Fibroblast of the aortic adventitia (primary cell): ENCODE measurements at regions not wholly inside any gene's neighbourhood (a gene's known extent, or its start where the extent isn't known, plus 50 kb on each side); places are given as distances from the start of the nearest gene placed in this dataset.

Experiments
- DNase-seq: peaks from one replicate; pipeline ENCODE4 v3.0.0-alpha.2; 2010; ENCODE audit warnings: low read depth
- H3K4me3 ChIP-seq: 2 replicates; pipeline ENCODE4 v1.5.1; 2011; ENCODE audit warnings: low read depth, mild to moderate bottlenecking, control low read depth, low read length, moderate library complexity
- CTCF ChIP-seq: IDR thresholded peaks from 2 replicates; pipeline ENCODE4 v1.5.1; 2011; ENCODE audit warnings: mild to moderate bottlenecking, low read length, control low read depth, inconsistent platforms; ENCODE audit not compliant: insufficient read depth

DNA sequence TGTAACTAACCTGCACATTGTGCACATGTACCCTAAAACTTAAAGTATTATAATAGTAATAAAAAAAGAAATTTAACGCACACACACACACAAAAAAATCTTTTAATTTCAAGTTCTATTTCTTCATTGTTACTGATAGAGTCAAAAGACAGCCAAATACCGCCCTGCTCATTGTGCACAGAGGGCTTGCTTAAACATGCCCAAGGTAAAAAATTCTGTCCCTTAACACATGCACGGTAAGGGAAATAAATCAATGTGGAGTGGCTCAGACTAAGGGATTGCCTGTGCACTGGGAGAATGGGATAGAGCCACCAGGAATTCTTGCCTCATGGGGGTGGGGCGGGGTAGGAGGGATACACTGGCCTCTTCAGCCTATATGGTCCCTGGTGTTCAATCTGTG lies 468.0 kb downstream of the NUP35 start:
- no peak overlapping the region for H3K4me3 ChIP-seq
- no peak for TF ChIP-seq CTCF
- no peak for DNase-seq

DNA sequence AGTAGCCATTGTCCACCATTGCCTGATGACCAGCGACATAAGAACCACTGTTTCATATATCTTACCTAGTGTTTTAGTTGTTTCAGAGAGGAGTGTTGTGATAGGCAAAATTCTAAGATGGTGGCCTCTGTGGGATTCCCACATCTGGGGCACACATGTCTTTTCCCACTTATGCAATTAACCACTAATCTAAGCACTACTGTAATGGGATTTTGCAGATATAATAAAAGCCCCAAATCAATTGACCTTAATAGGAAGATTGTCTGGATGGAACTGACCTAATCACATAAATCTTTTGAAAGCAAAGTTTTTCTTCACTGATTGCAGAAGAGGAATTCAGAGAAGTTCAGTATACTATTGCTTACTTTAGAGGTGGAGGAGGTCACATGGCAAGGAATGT lies 469.9 kb downstream of the NUP35 start:
- TF ChIP-seq CTCF: no peak
- H3K4me3 ChIP-seq: no peak overlapping the region
- no peak for DNase-seq

DNA sequence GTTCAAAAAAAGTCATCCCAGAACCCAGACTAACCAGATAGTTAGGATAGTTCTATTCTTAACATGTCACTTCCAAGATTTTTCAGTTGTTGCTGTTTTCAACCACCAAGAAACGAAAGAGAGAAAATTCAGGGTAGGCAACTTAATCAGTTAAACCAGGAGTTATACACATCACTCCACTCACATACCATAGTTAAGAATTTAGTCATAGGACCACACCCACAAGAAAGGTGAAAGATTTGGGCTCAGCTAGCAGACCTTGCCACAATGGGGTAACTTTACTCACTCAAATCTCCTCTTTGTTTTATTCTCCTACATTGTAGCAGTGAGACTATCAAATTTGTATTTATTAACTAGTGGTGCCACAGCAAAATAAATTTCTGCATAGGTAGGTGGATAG lies 473.6 kb downstream of the NUP35 start:
- no peak for DNase-seq
- no peak for TF ChIP-seq CTCF
- no peak overlapping the region for H3K4me3 ChIP-seq

DNA sequence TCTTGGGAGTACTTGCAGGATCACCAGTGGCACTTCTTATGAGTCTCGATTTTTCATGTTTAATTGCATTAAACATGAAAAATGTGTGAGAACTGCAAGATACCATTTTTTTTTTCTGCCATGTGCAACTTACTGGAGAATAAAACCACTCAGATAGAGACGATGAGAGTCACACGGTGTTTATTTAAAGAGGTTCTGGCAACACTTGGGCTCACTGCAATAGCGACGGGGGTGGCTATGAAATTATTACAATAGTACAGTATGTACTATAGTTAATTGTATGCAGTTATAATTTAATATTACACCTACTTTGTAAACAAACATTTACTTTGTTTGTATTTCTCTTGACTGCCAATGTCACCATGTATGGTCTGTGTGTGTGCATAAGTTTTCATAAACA lies 479.8 kb downstream of the NUP35 start:
- no peak for DNase-seq
- no peak for TF ChIP-seq CTCF
- no peak overlapping the region for H3K4me3 ChIP-seq

DNA sequence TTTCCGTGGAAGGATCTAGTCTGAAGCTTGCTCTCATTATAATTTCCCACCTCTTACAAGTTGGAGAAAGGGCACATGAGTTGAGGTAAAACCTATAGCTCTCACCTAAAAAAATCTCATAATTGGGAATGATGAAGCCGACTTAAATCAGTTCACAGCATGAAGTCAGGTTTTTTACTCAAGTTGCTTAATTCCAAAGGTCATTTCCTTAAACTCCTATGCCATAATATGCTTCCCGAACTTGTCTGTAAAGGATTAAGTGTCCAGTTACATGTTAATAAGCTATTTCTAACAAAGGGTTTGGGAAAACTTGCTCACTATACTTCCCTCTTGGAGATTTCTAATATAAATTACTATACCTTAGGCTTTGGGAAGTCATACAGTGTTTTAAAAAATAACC lies 481.2 kb downstream of the NUP35 start:
- no peak for TF ChIP-seq CTCF
- no peak for DNase-seq
- no peak overlapping the region for H3K4me3 ChIP-seq

GRCh38 chr2:183606022-183606717 lies 481.9 kb downstream of the NUP35 start:
- H3K4me3 ChIP-seq: no peak overlapping the region
- DNase-seq: no peak
- no peak for TF ChIP-seq CTCF

DNA sequence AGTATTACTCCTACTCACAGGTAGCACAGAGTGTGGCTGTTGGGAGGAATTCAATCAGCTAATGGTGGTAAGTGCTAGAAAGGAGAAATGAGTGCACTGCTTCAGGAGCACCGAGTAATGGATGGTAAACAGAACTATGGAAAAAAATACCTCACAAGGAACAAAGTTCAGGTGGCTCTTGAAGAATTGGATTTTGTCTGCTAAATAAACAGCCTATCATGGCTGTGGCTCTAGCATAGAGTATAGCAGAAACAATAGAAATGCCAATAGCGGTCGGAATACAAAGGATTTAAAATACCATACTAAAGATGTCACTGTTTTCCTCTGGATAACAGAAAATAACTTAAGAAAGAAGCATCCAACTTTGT lies 482.5 kb downstream of the NUP35 start:
- TF ChIP-seq CTCF: no peak
- no peak overlapping the region for H3K4me3 ChIP-seq
- DNase-seq: no peak
